ENCODE measurements at regions not wholly inside any gene's neighbourhood (a gene's known extent, or its start where the extent isn't known, plus 50 kb on each side); places are given as distances from the start of the nearest gene placed in this dataset.
"Not testable (repeated sequence)": the region's sequence is repeated elsewhere in the genome, so short reads cannot be mapped to it uniquely, and the experiment has no call there.

- DNase-seq: no peak
These were observed 476.9 kb upstream of the FRG1 start for GRCh38 chr4:189463734-189464133.

GRCh38 chr4:189494407-189494806, 446.3 kb upstream of the FRG1 start:
- DNase-seq: no peak

- DNase-seq: no peak
These were observed 443.2 kb upstream of the FRG1 start for GRCh38 chr4:189497516-189497915.

GRCh38 chr4:189497996-189498395, 442.7 kb upstream of the FRG1 start:
- no peak for DNase-seq

- DNase-seq: no peak
These were observed 442.2 kb upstream of the FRG1 start for GRCh38 chr4:189498457-189498856.

- DNase-seq: no peak
These were observed 441.0 kb upstream of the FRG1 start for GRCh38 chr4:189499696-189500095.

- no peak for DNase-seq
These were observed 439.7 kb upstream of the FRG1 start for GRCh38 chr4:189500970-189501369.

GRCh38 chr4:189502841-189503435, 437.7 kb upstream of the FRG1 start:
- DNase-seq: no peak

GRCh38 chr4:189504220-189504619, 436.5 kb upstream of the FRG1 start:
- no peak for DNase-seq

GRCh38 chr4:189505380-189505779, 435.3 kb upstream of the FRG1 start:
- DNase-seq: no peak

- DNase-seq: no peak
These were observed 434.6 kb upstream of the FRG1 start for GRCh38 chr4:189506080-189506479.

- DNase-seq: no peak
These were observed 433.6 kb upstream of the FRG1 start for GRCh38 chr4:189507060-189507459.

GRCh38 chr4:189510601-189511000, 430.1 kb upstream of the FRG1 start:
- DNase-seq: no peak

GRCh38 chr4:189511581-189511980, 429.1 kb upstream of the FRG1 start:
- DNase-seq: no peak

GRCh38 chr4:189513421-189513820, 427.3 kb upstream of the FRG1 start:
- DNase-seq: no peak

GRCh38 chr4:189514209-189514608, 426.5 kb upstream of the FRG1 start:
- DNase-seq: no peak

- DNase-seq: no peak
These were observed 423.8 kb upstream of the FRG1 start for GRCh38 chr4:189516902-189517301.

- no peak for DNase-seq
These were observed 421.5 kb upstream of the FRG1 start for GRCh38 chr4:189519186-189519585.

- no peak for DNase-seq
These were observed 415.4 kb upstream of the FRG1 start for GRCh38 chr4:189525304-189525703.

- DNase-seq: no peak
These were observed 409.8 kb upstream of the FRG1 start for GRCh38 chr4:189530848-189531247.

GRCh38 chr4:189533603-189534002, 407.1 kb upstream of the FRG1 start:
- no peak for DNase-seq

- DNase-seq: no peak
These were observed 393.1 kb upstream of the FRG1 start for GRCh38 chr4:189547559-189547958.

- no peak for DNase-seq
These were observed 392.1 kb upstream of the FRG1 start for GRCh38 chr4:189548484-189549125.

- not testable (repeated sequence) for DNase-seq
These were observed 388.6 kb upstream of the FRG1 start for GRCh38 chr4:189551931-189552670.
